Progenitor cell of endocrine pancreas (in vitro differentiated cells): ENCODE measurements at regions not wholly inside any gene's neighbourhood (a gene's known extent, or its start where the extent isn't known, plus 50 kb on each side); places are given as distances from the start of the nearest gene placed in this dataset.

Experiments used
- DNase-seq: peaks from one replicate; pipeline ENCODE4 v3.0.0; 2021; ENCODE audit warnings: low spot score; ENCODE audit not compliant: unreplicated experiment
- H3K27ac Mint-ChIP-seq: 2 replicates; pipeline ENCODE4 v1.8.0; 2021; ENCODE audit warnings: mild to moderate bottlenecking, moderate library complexity, mixed read lengths
- H3K27me3 Mint-ChIP-seq: 2 replicates; pipeline ENCODE4 v1.8.0; 2021; ENCODE audit warnings: mixed read lengths
- H3K36me3 Mint-ChIP-seq: 2 replicates; pipeline ENCODE4 v1.8.0; 2022; ENCODE audit warnings: mixed read lengths; ENCODE audit not compliant: insufficient read depth
- H3K4me1 Mint-ChIP-seq: 2 replicates; pipeline ENCODE4 v1.8.0; 2021; ENCODE audit warnings: low read depth, mixed read lengths
- H3K4me3 Mint-ChIP-seq: 2 replicates; pipeline ENCODE4 v1.8.0; 2021; ENCODE audit warnings: low read depth, mild to moderate bottlenecking, moderate library complexity, mixed read lengths
- H3K9me3 Mint-ChIP-seq: 2 replicates; pipeline ENCODE4 v1.8.0; 2021; ENCODE audit warnings: low read depth, mixed read lengths
- CTCF ChIP-seq: fragments of 200-600 bp; sonication (generic); IDR thresholded peaks from one replicate; pipeline ENCODE4 v1.5.0; 2021; ENCODE audit warnings: antibody characterized with exemption, mild to moderate bottlenecking; ENCODE audit not compliant: unreplicated experiment

GRCh38 chr16:6297666-6298410, 1034.8 kb upstream of the RBFOX1 start:
- Mint-ChIP-seq H3K27ac (no peak overlapping the region), H3K4me1 (peaks cover 2% of the 10 kb centered on the region), H3K36me3 (no peaks in the 10 kb centered on the region), H3K9me3 (peaks cover 13% of the 10 kb centered on the region), H3K27me3 (peaks cover 23% of the 10 kb centered on the region), H3K4me3 (no peak overlapping the region)
- DNase-seq, result no peak
- no peak for TF ChIP-seq CTCF

GRCh38 chr16:6286176-6286575, 1046.5 kb upstream of the RBFOX1 start:
- Mint-ChIP-seq H3K4me1 (no peaks in the 10 kb centered on the region), H3K9me3 (no peaks in the 10 kb centered on the region), H3K4me3 (no peak overlapping the region), H3K36me3 (no peaks in the 10 kb centered on the region), H3K27me3 (peaks cover 33% of the 10 kb centered on the region), H3K27ac (no peak overlapping the region)
- DNase-seq, result no peak
- TF ChIP-seq CTCF, result no peak

- Mint-ChIP-seq H3K4me1 (peaks cover under 1% of the 10 kb centered on the region), H3K27me3 (peaks cover 35% of the 10 kb centered on the region), H3K9me3 (no peaks in the 10 kb centered on the region), H3K4me3 (no peak overlapping the region), H3K27ac (no peak overlapping the region), H3K36me3 (no peaks in the 10 kb centered on the region)
- DNase-seq, result no peak
- no peak for TF ChIP-seq CTCF
Observed at GRCh38 chr16:6284731-6285130, 1047.9 kb upstream of the RBFOX1 start.

- TF ChIP-seq CTCF, result no peak
- peaks cover 30% of the 10 kb centered on the region for H3K27me3 Mint-ChIP-seq
- no peaks in the 10 kb centered on the region for H3K36me3 Mint-ChIP-seq
- no peak for DNase-seq
- H3K4me3 Mint-ChIP-seq, result no peak overlapping the region
- H3K9me3 Mint-ChIP-seq, result no peaks in the 10 kb centered on the region
- H3K4me1 Mint-ChIP-seq, result peaks cover 4% of the 10 kb centered on the region
- H3K27ac Mint-ChIP-seq, result no peak overlapping the region
Observed at GRCh38 chr16:6281994-6282393, 1050.7 kb upstream of the RBFOX1 start.

- no peak for TF ChIP-seq CTCF
- Mint-ChIP-seq H3K36me3 (no peaks in the 10 kb centered on the region), H3K4me1 (peaks cover 4% of the 10 kb centered on the region), H3K27me3 (peaks cover 30% of the 10 kb centered on the region), H3K27ac (no peak overlapping the region), H3K9me3 (no peaks in the 10 kb centered on the region), H3K4me3 (no peak overlapping the region)
- DNase-seq, result no peak
Observed at GRCh38 chr16:6281274-6281673, 1051.4 kb upstream of the RBFOX1 start.
